HG03460 (cell line): ENCODE measurements at regions not wholly inside any gene's neighbourhood (a gene's known extent, or its start where the extent isn't known, plus 50 kb on each side); places are given as distances from the start of the nearest gene placed in this dataset.
"Not testable (repeated sequence)": the region's sequence is repeated elsewhere in the genome, so short reads cannot be mapped to it uniquely, and the experiment has no call there.

Source experiments
- ATAC-seq: cut with Tn5 transposase; IDR thresholded peaks from one replicate; pipeline ENCODE4 v1.9.1; 2021; ENCODE audit not compliant: unreplicated experiment

- no peak for ATAC-seq
Measured at GRCh38 chr4:30538794-30539193, 181.4 kb upstream of the PCDH7 start.

- ATAC-seq: no peak
Measured at GRCh38 chr4:30543057-30543456, 177.1 kb upstream of the PCDH7 start.

GRCh38 chr4:30553151-30553550 is 167.0 kb upstream of the PCDH7 start:
- no peak for ATAC-seq

- no peak for ATAC-seq
Measured at GRCh38 chr4:30553706-30554105, 166.5 kb upstream of the PCDH7 start.

GRCh38 chr4:30555775-30556174 is 164.4 kb upstream of the PCDH7 start:
- no peak for ATAC-seq

- ATAC-seq: no peak
Measured at GRCh38 chr4:30559481-30559880, 160.7 kb upstream of the PCDH7 start.

- no peak for ATAC-seq
Measured at GRCh38 chr4:30586850-30587249, 133.3 kb upstream of the PCDH7 start.

- not testable (repeated sequence) for ATAC-seq
Measured at GRCh38 chr4:30589669-30590068, 130.5 kb upstream of the PCDH7 start.

- ATAC-seq: no peak
Measured at GRCh38 chr4:30600246-30601017, 119.7 kb upstream of the PCDH7 start.

- no peak for ATAC-seq
Measured at GRCh38 chr4:30601070-30601865, 118.9 kb upstream of the PCDH7 start.

- no peak for ATAC-seq
Measured at GRCh38 chr4:30605616-30606190, 114.5 kb upstream of the PCDH7 start.

- ATAC-seq: no peak
Measured at GRCh38 chr4:30610361-30610760, 109.8 kb upstream of the PCDH7 start.

- no peak for ATAC-seq
Measured at GRCh38 chr4:30614771-30615170, 105.4 kb upstream of the PCDH7 start.

- no peak for ATAC-seq
Measured at GRCh38 chr4:30616942-30617646, 103.1 kb upstream of the PCDH7 start.

- no peak for ATAC-seq
Measured at GRCh38 chr4:30617836-30618235, 102.3 kb upstream of the PCDH7 start.

GRCh38 chr4:30619679-30620078 is 100.5 kb upstream of the PCDH7 start:
- no peak for ATAC-seq

- ATAC-seq: no peak
Measured at GRCh38 chr4:30620711-30621110, 99.5 kb upstream of the PCDH7 start.

GRCh38 chr4:30630431-30630830 is 89.7 kb upstream of the PCDH7 start:
- ATAC-seq: no peak

GRCh38 chr4:30632751-30633150 is 87.4 kb upstream of the PCDH7 start:
- no peak for ATAC-seq

GRCh38 chr4:30641345-30641744 is 78.8 kb upstream of the PCDH7 start:
- no peak for ATAC-seq

GRCh38 chr4:30642567-30642966 is 77.6 kb upstream of the PCDH7 start:
- no peak for ATAC-seq
